ENCODE measurements at regions not wholly inside any gene's neighbourhood (a gene's known extent, or its start where the extent isn't known, plus 50 kb on each side); places are given as distances from the start of the nearest gene placed in this dataset.

DNA sequence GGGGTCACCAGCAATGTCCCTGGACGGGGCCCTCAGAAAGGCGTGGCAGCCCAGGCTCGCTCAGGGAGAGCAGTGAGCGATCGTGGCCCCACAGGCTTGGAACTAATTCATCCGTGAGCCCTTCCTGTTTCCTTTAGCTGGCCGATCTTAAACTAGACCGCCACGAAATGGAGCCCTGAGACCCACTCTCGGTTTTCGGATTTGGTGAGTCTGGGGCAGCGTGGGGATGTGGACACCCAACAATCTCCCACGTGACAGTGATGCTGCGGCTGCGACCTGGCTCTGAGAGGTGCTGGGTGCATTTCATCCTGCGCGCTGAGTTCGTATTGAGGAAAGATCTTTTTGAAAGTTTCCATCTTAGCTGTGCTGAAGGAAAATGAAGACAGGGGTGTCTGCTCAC, 501.3 kb upstream of the B3GAT1 start:
- TF ChIP-seq TCF7L2 (IDR thresholded peaks at IDR 0.05; ENCODE audit: low read depth, low read length) = no peak
- no peak for TF ChIP-seq ZSCAN32 (CRISPR knock-in tag; IDR thresholded peaks at IDR 0.05)
- TF ChIP-seq SIN3A (IDR thresholded peaks at IDR 0.05; ENCODE audit: borderline replicate concordance in 2 of 2, control insufficient read depth in 1 of 2, low read depth in 2 of 2, low read length in 2 of 2) = no peak
- no peak for TF ChIP-seq CTCF (IDR thresholded peaks at IDR 0.05 in 2 of 3, conservative IDR thresholded peaks at IDR 0.05 in 1 of 3; ENCODE audit: insufficient read depth in 2 of 3, low read depth in 1 of 3, low read length in 3 of 3)
- TF ChIP-seq ZBTB7A (IDR thresholded peaks at IDR 0.05; ENCODE audit: borderline replicate concordance, control insufficient read depth, low read depth, low read length) = no peak
- no peak for TF ChIP-seq SMAD3 (CRISPR knock-in tag; conservative IDR thresholded peaks at IDR 0.05)
- TF ChIP-seq SMC3 (conservative IDR thresholded peaks at IDR 0.05; ENCODE audit: insufficient read depth, low read depth, low read length) = no peak
- TF ChIP-seq DNMT1 (IDR thresholded peaks at IDR 0.05) = no peak
- no peak for TF ChIP-seq XRCC4 (IDR thresholded peaks at IDR 0.05; ENCODE audit: extremely low read depth, insufficient read depth, insufficient read length)
- no peak for TF ChIP-seq PTTG1 (tag; IDR thresholded peaks at IDR 0.05; ENCODE audit: low read depth)
